Neural cell (in vitro differentiated cells): ENCODE measurements at regions not wholly inside any gene's neighbourhood (a gene's known extent, or its start where the extent isn't known, plus 50 kb on each side); places are given as distances from the start of the nearest gene placed in this dataset.

ENCODE experiments used
- H2AFZ ChIP-seq: fragments of 200-600, 300-800 bp; sonication (generic), shearing (Covaris generic); 2 replicates; pipeline ENCODE4 v1.6.0; 2014; ENCODE audit warnings: low read depth, mild to moderate bottlenecking, antibody characterized with exemption, low read length, moderate library complexity
- H3F3A ChIP-seq: fragments of 200-600 bp; shearing (Covaris generic); 2 replicates; pipeline ENCODE4 v1.6.1; 2016; ENCODE audit warnings: mild to moderate bottlenecking, moderate library complexity, mixed read lengths, antibody characterized with exemption, low read length; ENCODE audit not compliant: insufficient read depth, poor library complexity, severe bottlenecking
- H3K27ac ChIP-seq: fragments of 200-600, 300-800 bp; sonication (generic), shearing (Covaris generic); 2 replicates; pipeline ENCODE4 v1.5.1; 2014; ENCODE audit warnings: mild to moderate bottlenecking, low read length, moderate library complexity
- H3K27me3 ChIP-seq: fragments of 300-800, 200-600 bp; sonication (generic), shearing (Covaris generic); 2 replicates; pipeline ENCODE4 v1.6.0; 2014; ENCODE audit warnings: mild to moderate bottlenecking, low read depth, low read length, moderate library complexity; ENCODE audit not compliant: insufficient read depth
- H3K36me3 ChIP-seq: fragments of 300-800, 200-600 bp; sonication (generic), shearing (Covaris generic); 2 replicates; pipeline ENCODE4 v1.5.1; 2014; ENCODE audit warnings: mild to moderate bottlenecking, antibody characterized with exemption, low read length, moderate library complexity; ENCODE audit not compliant: insufficient read depth
- H3K4me2 ChIP-seq: fragments of 300-800, 200-600 bp; sonication (generic), shearing (Covaris generic); 2 replicates; pipeline ENCODE4 v1.6.0; 2014; ENCODE audit warnings: mild to moderate bottlenecking, low read length
- H3K4me3 ChIP-seq: fragments of 300-800, 200-600 bp; sonication (generic), shearing (Covaris generic); 2 replicates; pipeline ENCODE4 v1.5.1; 2014; ENCODE audit warnings: mild to moderate bottlenecking, low read length, moderate library complexity
- H3K79me2 ChIP-seq: fragments of 200-600 bp; shearing (Covaris generic); replicated peaks from 2 replicates; pipeline ENCODE4 v1.6.0; 2014; ENCODE audit warnings: mild to moderate bottlenecking, low read length, moderate library complexity; ENCODE audit not compliant: insufficient read depth
- H3K9ac ChIP-seq: fragments of 300-800, 200-600 bp; sonication (generic), shearing (Covaris generic); 2 replicates; pipeline ENCODE4 v1.6.1; 2016; ENCODE audit warnings: mild to moderate bottlenecking, low read length, mixed read lengths
- H3K9me2 ChIP-seq: fragments of 200-600 bp; shearing (Covaris generic); 2 replicates; pipeline ENCODE4 v1.6.1; 2016; ENCODE audit warnings: mild to moderate bottlenecking, low read length, mixed read lengths; ENCODE audit not compliant: insufficient read depth
- H3K9me3 ChIP-seq: fragments of 200-600, 300-800 bp; sonication (generic), shearing (Covaris generic); 2 replicates; pipeline ENCODE4 v1.6.1; 2016; ENCODE audit warnings: mild to moderate bottlenecking, mixed run types, low read length, moderate library complexity, mixed read lengths
- H4K20me1 ChIP-seq: fragments of 200-600 bp; shearing (Covaris generic); 2 replicates; pipeline ENCODE4 v1.6.1; 2016; ENCODE audit warnings: mild to moderate bottlenecking, mixed run types; ENCODE audit not compliant: insufficient read depth
- CTCF ChIP-seq: fragments of 450-650 bp; IDR thresholded peaks from 2 replicates; pipeline ENCODE4 v1.5.1; 2014; ENCODE audit warnings: antibody characterized with exemption, mild to moderate bottlenecking, moderate library complexity; ENCODE audit not compliant: poor library complexity, severe bottlenecking
- EP300 ChIP-seq: fragments of 450-650 bp; conservative IDR thresholded peaks from 2 replicates; pipeline ENCODE4 v1.6.1; 2014; ENCODE audit warnings: antibody characterized with exemption, mild to moderate bottlenecking, moderate library complexity; ENCODE audit not compliant: poor library complexity, severe bottlenecking
- EZH2 ChIP-seq: fragments of 200-600, 300-800 bp; shearing (Covaris generic), sonication (generic); IDR thresholded peaks from 2 replicates; pipeline ENCODE4 v1.6.1; 2014; ENCODE audit warnings: antibody characterized with exemption, low read length, borderline replicate concordance, mild to moderate bottlenecking; ENCODE audit not compliant: insufficient read depth, poor library complexity, severe bottlenecking
- MXI1 ChIP-seq: fragments of 450-650 bp; conservative IDR thresholded peaks from 2 replicates; pipeline ENCODE4 v1.6.1; 2014; ENCODE audit warnings: antibody characterized with exemption, mild to moderate bottlenecking; ENCODE audit not compliant: poor library complexity, severe bottlenecking
- POLR2AphosphoS5 ChIP-seq: IDR thresholded peaks from 2 replicates; pipeline ENCODE4 v1.6.1; 2012
- RAD21 ChIP-seq: fragments of 450-650 bp; conservative IDR thresholded peaks from 2 replicates; pipeline ENCODE4 v1.6.1; 2014; ENCODE audit warnings: antibody characterized with exemption, mild to moderate bottlenecking, moderate library complexity
- REST ChIP-seq: IDR thresholded peaks from 2 replicates; pipeline ENCODE4 v1.6.1; 2012; ENCODE audit warnings: borderline replicate concordance
- SMC3 ChIP-seq: fragments of 450-650 bp; conservative IDR thresholded peaks from 2 replicates; pipeline ENCODE4 v1.6.1; 2014; ENCODE audit warnings: antibody characterized with exemption, mild to moderate bottlenecking, moderate library complexity; ENCODE audit not compliant: poor library complexity
- TAF1 ChIP-seq: IDR thresholded peaks from 2 replicates; pipeline ENCODE4 v1.6.1; 2012; ENCODE audit warnings: low read depth

- Histone ChIP-seq H3K9ac (no peak overlapping the region), H3F3A (no peaks in the 10 kb centered on the region), H3K4me2 (no peak overlapping the region), H2AFZ (no peak overlapping the region), H4K20me1 (no peaks in the 10 kb centered on the region), H3K27ac (no peak overlapping the region), H3K27me3 (no peaks in the 10 kb centered on the region), H3K9me2 (no peaks in the 10 kb centered on the region), H3K9me3 (no peaks in the 10 kb centered on the region), H3K79me2 (no peaks in the 10 kb centered on the region), H3K36me3 (no peaks in the 10 kb centered on the region), H3K4me3 (no peak overlapping the region)
- TF ChIP-seq CTCF (no peak), MXI1 (no peak), SMC3 (no peak), TAF1 (no peak), RAD21 (no peak), REST (no peak), EZH2 (no peak), POLR2AphosphoS5 (no peak)
These were observed 289.3 kb upstream of the PLSCR5 start for GRCh38 chr3:146894406-146894805.

GRCh38 chr3:146892041-146892440, 286.9 kb upstream of the PLSCR5 start:
- no peaks in the 10 kb centered on the region for H3K27me3 ChIP-seq
- H3K4me2 ChIP-seq, result no peak overlapping the region
- no peak overlapping the region for H2AFZ ChIP-seq
- H3F3A ChIP-seq, result no peaks in the 10 kb centered on the region
- H4K20me1 ChIP-seq, result no peaks in the 10 kb centered on the region
- no peaks in the 10 kb centered on the region for H3K9me2 ChIP-seq
- no peaks in the 10 kb centered on the region for H3K9me3 ChIP-seq
- no peaks in the 10 kb centered on the region for H3K36me3 ChIP-seq
- no peaks in the 10 kb centered on the region for H3K79me2 ChIP-seq
- no peak for TF ChIP-seq REST
- TF ChIP-seq POLR2AphosphoS5, result no peak
- TF ChIP-seq EP300, result no peak
- TF ChIP-seq MXI1, result no peak
- no peak for TF ChIP-seq CTCF
- no peak for TF ChIP-seq TAF1
- no peak for TF ChIP-seq EZH2
- no peak for TF ChIP-seq RAD21
- TF ChIP-seq SMC3, result no peak
- H3K9ac ChIP-seq, result no peak overlapping the region
- H3K27ac ChIP-seq, result no peak overlapping the region
- no peak overlapping the region for H3K4me3 ChIP-seq
